HEK293 (cell line): ENCODE measurements at regions not wholly inside any gene's neighbourhood (a gene's known extent, or its start where the extent isn't known, plus 50 kb on each side); places are given as distances from the start of the nearest gene placed in this dataset.

Experiments
- KLF10 ChIP-seq: fragments of 450-650 bp; IDR thresholded peaks from 2 replicates; pipeline ENCODE4 v1.5.1; 2018; ENCODE audit warnings: missing biosample characterization, mild to moderate bottlenecking, missing genetic modification characterization
- KLF16 ChIP-seq: fragments of 450-650 bp; formaldehyde crosslinking; IDR thresholded peaks from 2 replicates; pipeline ENCODE4 v1.5.1; 2017; ENCODE audit warnings: missing biosample characterization, missing genetic modification characterization
- MZF1 ChIP-seq: fragments of 450-650 bp; formaldehyde crosslinking; IDR thresholded peaks from 2 replicates; pipeline ENCODE4 v1.5.1; 2017; ENCODE audit warnings: missing biosample characterization, missing genetic modification characterization, borderline replicate concordance
- ZBTB10 ChIP-seq: fragments of 450-650 bp; formaldehyde crosslinking; IDR thresholded peaks from 2 replicates; pipeline ENCODE4 v1.5.1; 2016; ENCODE audit warnings: missing biosample characterization, missing genetic modification characterization
- ZNF354C ChIP-seq: fragments of 450-650 bp; formaldehyde crosslinking; IDR thresholded peaks from 2 replicates; pipeline ENCODE4 v1.5.1; 2016; ENCODE audit warnings: missing biosample characterization, missing genetic modification characterization, low read depth, borderline replicate concordance
- ZNF585B ChIP-seq: fragments of 450-650 bp; formaldehyde crosslinking; IDR thresholded peaks from 2 replicates; pipeline ENCODE4 v1.5.1; 2016; ENCODE audit warnings: missing biosample characterization, missing genetic modification characterization
- ZNF776 ChIP-seq: fragments of 450-650 bp; formaldehyde crosslinking; IDR thresholded peaks from 2 replicates; pipeline ENCODE4 v1.5.0; 2017; ENCODE audit warnings: missing biosample characterization, missing genetic modification characterization, borderline replicate concordance
- TF ChIP-seq, protein P1 (sequence below): fragments of 450-650 bp; formaldehyde crosslinking; IDR thresholded peaks from 2 replicates; pipeline ENCODE4 v1.5.1; 2016; ENCODE audit warnings: missing biosample characterization, missing genetic modification characterization
- TF ChIP-seq, protein P2 (sequence below): fragments of 450-650 bp; formaldehyde crosslinking; IDR thresholded peaks from 2 replicates; pipeline ENCODE4 v1.5.1; 2016; ENCODE audit warnings: missing biosample characterization, missing genetic modification characterization, low read depth

DNA sequence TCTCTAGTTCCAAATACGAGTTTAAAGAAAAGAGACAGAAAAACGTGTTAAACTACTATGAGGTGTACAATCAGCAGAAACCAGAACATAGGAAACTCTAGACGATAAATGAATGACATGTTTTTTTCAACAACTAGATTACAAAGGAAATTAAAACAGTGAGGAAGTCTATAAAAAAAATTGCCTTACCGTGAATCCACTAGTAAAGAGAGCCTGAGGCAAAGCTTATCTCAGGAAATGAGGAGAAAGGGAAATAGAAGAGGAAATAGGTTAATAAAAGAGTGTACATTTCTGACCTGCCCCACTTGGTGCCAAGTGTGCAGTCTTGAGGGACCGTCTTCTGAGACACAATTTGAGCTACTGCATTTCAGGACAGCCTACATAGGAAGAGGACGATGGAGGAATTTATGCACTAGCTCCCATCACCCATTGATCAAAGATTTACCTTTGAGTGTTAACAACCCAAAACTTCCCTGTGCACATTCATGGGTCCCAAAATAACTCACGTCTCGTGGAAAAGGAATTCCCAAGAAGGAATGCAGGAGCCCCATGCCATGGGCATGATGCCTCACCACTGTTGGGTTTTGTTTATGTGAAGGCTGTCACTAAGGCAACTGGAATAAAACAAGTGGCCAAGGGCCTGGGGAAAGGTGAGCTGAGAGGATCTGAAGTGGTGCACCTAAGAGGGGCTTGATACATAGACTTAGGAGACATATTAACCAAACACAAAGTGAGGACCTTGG is 53.6 kb upstream of the SLC1A3 start:
- TF ChIP-seq ZNF354C (tag by site-specific recombination): no peak
- TF ChIP-seq, protein P1, sequence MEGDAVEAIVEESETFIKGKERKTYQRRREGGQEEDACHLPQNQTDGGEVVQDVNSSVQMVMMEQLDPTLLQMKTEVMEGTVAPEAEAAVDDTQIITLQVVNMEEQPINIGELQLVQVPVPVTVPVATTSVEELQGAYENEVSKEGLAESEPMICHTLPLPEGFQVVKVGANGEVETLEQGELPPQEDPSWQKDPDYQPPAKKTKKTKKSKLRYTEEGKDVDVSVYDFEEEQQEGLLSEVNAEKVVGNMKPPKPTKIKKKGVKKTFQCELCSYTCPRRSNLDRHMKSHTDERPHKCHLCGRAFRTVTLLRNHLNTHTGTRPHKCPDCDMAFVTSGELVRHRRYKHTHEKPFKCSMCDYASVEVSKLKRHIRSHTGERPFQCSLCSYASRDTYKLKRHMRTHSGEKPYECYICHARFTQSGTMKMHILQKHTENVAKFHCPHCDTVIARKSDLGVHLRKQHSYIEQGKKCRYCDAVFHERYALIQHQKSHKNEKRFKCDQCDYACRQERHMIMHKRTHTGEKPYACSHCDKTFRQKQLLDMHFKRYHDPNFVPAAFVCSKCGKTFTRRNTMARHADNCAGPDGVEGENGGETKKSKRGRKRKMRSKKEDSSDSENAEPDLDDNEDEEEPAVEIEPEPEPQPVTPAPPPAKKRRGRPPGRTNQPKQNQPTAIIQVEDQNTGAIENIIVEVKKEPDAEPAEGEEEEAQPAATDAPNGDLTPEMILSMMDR (tag by site-specific recombination): no peak
- TF ChIP-seq KLF10 (tag by site-specific recombination): no peak
- no peak for TF ChIP-seq ZNF776
- TF ChIP-seq KLF16 (tag by site-specific recombination): no peak
- TF ChIP-seq MZF1 (tag by site-specific recombination): no peak
- no peak for TF ChIP-seq ZNF585B (tag by site-specific recombination)
- no peak for TF ChIP-seq ZBTB10 (tag by site-specific recombination)
- TF ChIP-seq, protein P2, sequence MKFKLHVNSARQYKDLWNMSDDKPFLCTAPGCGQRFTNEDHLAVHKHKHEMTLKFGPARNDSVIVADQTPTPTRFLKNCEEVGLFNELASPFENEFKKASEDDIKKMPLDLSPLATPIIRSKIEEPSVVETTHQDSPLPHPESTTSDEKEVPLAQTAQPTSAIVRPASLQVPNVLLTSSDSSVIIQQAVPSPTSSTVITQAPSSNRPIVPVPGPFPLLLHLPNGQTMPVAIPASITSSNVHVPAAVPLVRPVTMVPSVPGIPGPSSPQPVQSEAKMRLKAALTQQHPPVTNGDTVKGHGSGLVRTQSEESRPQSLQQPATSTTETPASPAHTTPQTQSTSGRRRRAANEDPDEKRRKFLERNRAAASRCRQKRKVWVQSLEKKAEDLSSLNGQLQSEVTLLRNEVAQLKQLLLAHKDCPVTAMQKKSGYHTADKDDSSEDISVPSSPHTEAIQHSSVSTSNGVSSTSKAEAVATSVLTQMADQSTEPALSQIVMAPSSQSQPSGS (tag by site-specific recombination): no peak
